Heart right ventricle (tissue), 16 donors: ENCODE measurements at regions not wholly inside any gene's neighbourhood (a gene's known extent, or its start where the extent isn't known, plus 50 kb on each side); places are given as distances from the start of the nearest gene placed in this dataset.

Experiments
- ATAC-seq, 8 donors: fragments of 200-7000 bp; cut with Tn5 transposase; one replicate each; pipeline ENCODE4 v1.9.1; 2020; ENCODE audit warnings: mild to moderate bottlenecking in 8 of 8, moderate library complexity in 8 of 8, moderate number of reproducible peaks in 1 of 8
- DNase-seq, 2 donors: peaks; one replicate each; pipeline ENCODE4 v3.0.0-alpha.2; 2020
- H3K27ac ChIP-seq, 10 donors: fragments of 200-600 bp; sonication (generic) in 2 of 10; one replicate each; pipeline versions ENCODE4 v1.5.0 to v1.8.0; 2020 to 2022; ENCODE audit warnings: mild to moderate bottlenecking in 3 of 10
- H3K27me3 ChIP-seq, 7 donors: fragments of 200-600 bp; one replicate each; pipeline ENCODE4 v1.8.0; 2021 to 2022; ENCODE audit warnings: mild to moderate bottlenecking in 2 of 7
- H3K36me3 ChIP-seq, 9 donors: fragments of 200-600 bp; sonication (generic) in 1 of 9; one replicate each; pipeline versions ENCODE4 v1.5.0 to v1.8.0; 2020 to 2022; ENCODE audit warnings: mild to moderate bottlenecking in 2 of 9
- H3K4me1 ChIP-seq, 9 donors: fragments of 200-600 bp; sonication (generic) in 1 of 9; one replicate each; pipeline versions ENCODE4 v1.5.0 to v1.8.0; 2020 to 2022; ENCODE audit warnings: mild to moderate bottlenecking in 4 of 9
- H3K4me3 ChIP-seq, 10 donors: fragments of 200-600 bp; sonication (generic) in 2 of 10; one replicate each; pipeline versions ENCODE4 v1.5.0 to v1.8.0; 2020 to 2022; ENCODE audit warnings: mild to moderate bottlenecking in 7 of 10, moderate library complexity in 2 of 10
- H3K9me3 ChIP-seq, 11 donors: fragments of 200-600 bp in 10 of 11; sonication (generic) in 2 of 11; one replicate each; pipeline versions ENCODE4 v1.5.0 to v1.8.0; 2013 to 2022; ENCODE audit warnings: mild to moderate bottlenecking in 2 of 11, control low read depth in 1 of 11, moderate library complexity in 1 of 11
- CTCF ChIP-seq, 9 donors: fragments of 200-600 bp; sonication (generic) in 2 of 9; IDR thresholded peaks; one replicate each; pipeline versions ENCODE4 v1.5.0 to v1.8.0; 2021 to 2022; ENCODE audit warnings: antibody characterized with exemption in 9 of 9, mild to moderate bottlenecking in 5 of 9, moderate library complexity in 1 of 9
- WGBS, 2 donors: extraction: QIAGEN DNeasy Blood & Tissue Kit; methylation state at CpG; one replicate each; pipeline ENCODE4 v1.1.7; 2013; ENCODE audit warnings: inconsistent platforms in 1 of 2; 5-methylcytosine and 5-hydroxymethylcytosine counted together
- intact Hi-C, 10 donors: fragments of 100-400 bp; cut with DNase I; formaldehyde crosslinking; loops; one replicate each; pipeline versions ENCODE4 v1.11.1 to v1.14.2; 2022
- donor health status: Arrhythmogenic right ventricular cardiomyopathy.
- donor health status: ischemic (EF 13 %, LVEDD 7.1; RV severe dilation, severe dysfunction).
- donor health status: healthy with polysubstance abuse.
- donor health status: DM: no; HTN: yes; CAD: no.
- donor health status: DM: no; HTN: no; CAD: no.
- donor health status: ischemic (EF 25% LVEDD 6.9; RV normal size, moderate dysfunction).
- donor health status: ischemic (EF 25% LVEDD 5.7; RV mildly dilated, moderate dysfunction).
- donor health status: healthy.
- donor health status: DM: yes; HTN: yes; CAD: no.
- donor health status: Ischemic cardiomyopathy.
- donor health status: ischemic (EF 35%, LVEDD 5.7; RV mildly dilated, moderate dysfunction).
- donor health status: nonischemic (EF 11% LVEDD 7.7; RV severe dilation, severe dysfunction).
- donor health status: DM: yes; HTN: yes; CAD: no.
- donor health status: PGD.
- donor health status: ischemic (EF 29% LVEDD 5.4; RV normal size, mild dysfunction).
- donor health status: nonischemic (EF 23%, LVEDD 6.1; RV moderate dilation, normal function).

DNA sequence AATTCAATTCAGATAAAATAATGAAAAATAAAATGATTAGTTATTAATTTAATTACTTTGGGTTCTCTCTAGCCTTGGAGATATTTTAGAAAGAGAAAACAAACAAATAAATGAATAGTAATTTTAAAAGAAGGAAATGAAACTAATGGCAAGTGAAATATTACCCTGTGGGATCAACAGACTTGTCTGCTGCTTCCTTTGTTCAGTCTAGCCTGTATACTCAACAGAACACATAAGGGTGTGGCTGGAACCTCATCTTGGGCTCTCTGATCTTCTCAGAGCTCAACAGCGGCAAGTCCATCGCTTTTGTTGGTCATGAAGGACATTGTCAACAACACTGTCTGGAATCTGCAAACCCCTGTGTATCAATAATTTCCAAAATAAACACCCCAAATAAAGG lies 904.9 kb downstream of the IPMK start:
- H3K9me3 ChIP-seq, result no peaks in the 10 kb centered on the region
- DNase-seq (no peak), ATAC-seq (no peak)
- intact Hi-C loops, result no loop called here
- no peak overlapping the region for H3K4me3 ChIP-seq
- H3K4me1 ChIP-seq, result no peaks in the 10 kb centered on the region
- WGBS, 2 donors, result 84 to 85% methylated on average over 2 of the region's 2 CpGs
- H3K27ac ChIP-seq, result no peak overlapping the region
- H3K36me3 ChIP-seq, result no peaks in the 10 kb centered on the region
- H3K27me3 ChIP-seq, result no peaks in the 10 kb centered on the region
- TF ChIP-seq CTCF (IDR thresholded peaks at IDR 0.05), result no peak

DNA sequence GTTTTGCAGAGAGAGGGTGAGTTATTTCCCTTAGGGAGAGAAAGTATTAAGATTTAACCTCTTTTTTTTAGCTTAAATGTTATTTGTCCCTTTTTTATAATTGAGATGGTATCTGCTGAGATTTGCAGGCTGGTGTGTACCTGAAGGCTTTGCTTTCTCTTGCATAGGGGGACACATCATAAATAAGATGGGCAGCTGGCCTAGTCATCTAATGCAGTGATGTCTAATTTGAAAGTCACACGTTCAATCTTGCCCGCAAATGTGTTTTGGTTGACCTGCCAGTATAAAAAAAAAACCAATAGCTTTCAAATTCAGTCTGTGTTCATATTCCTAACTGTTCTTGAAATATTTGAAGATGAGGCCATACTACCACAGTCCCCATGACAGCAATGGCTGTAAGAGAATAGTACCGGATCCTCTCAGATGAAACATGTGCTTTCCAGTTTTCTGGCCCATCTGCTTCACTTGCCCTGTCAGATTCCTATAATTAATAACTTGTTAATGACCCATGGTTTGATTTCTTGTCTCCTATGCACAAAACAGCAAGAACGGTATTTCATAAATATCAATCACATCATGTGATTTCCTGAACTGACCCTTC lies 914.2 kb downstream of the IPMK start:
- Histone ChIP-seq H3K36me3 (no peaks in the 10 kb centered on the region), H3K27me3 (no peaks in the 10 kb centered on the region), H3K4me3 (no peak overlapping the region), H3K9me3 (peaks cover 0 to 6% (median 0%) of the 10 kb centered on the region in 11 donors), H3K4me1 (no peaks in the 10 kb centered on the region), H3K27ac (no peak overlapping the region)
- no peak for TF ChIP-seq CTCF (IDR thresholded peaks at IDR 0.05)
- intact Hi-C loops, result no loop called here
- WGBS, 2 donors, result 78 to 91% methylated on average over 4 of the region's 4 CpGs
- ATAC-seq (no peak), DNase-seq (no peak)

GRCh38 chr10:57351076-57351475 lies 916.6 kb downstream of the IPMK start:
- no peaks in the 10 kb centered on the region for H3K36me3 ChIP-seq
- 81 to 91% methylated on average over 2 of the region's 2 CpGs for WGBS, 2 donors
- H3K9me3 ChIP-seq, result peaks cover 0 to 6% (median 0%) of the 10 kb centered on the region in 11 donors
- H3K27ac ChIP-seq, result no peak overlapping the region
- H3K4me3 ChIP-seq, result no peak overlapping the region
- ATAC-seq, result peak in 1 of 8 donors; percentile 26
- TF ChIP-seq CTCF (IDR thresholded peaks at IDR 0.05), result no peak
- DNase-seq, result no peak
- no peaks in the 10 kb centered on the region for H3K27me3 ChIP-seq
- H3K4me1 ChIP-seq, result no peaks in the 10 kb centered on the region
- intact Hi-C loops, result no loop called here

GRCh38 chr10:57341294-57341693 lies 926.4 kb downstream of the IPMK start:
- intact Hi-C loops, result loop anchor here in 5 of 10 donors (5.0 to 10.0 kb wide), 3 partner anchors 721 to 814 kb away; no protein-coding TSS in a partner anchor
- ATAC-seq, result no peak
- 83 to 84% methylated on average over 7 of the region's 7 CpGs for WGBS, 2 donors
- Histone ChIP-seq H3K4me3 (no peak overlapping the region), H3K4me1 (no peaks in the 10 kb centered on the region), H3K27ac (no peak overlapping the region), H3K27me3 (no peaks in the 10 kb centered on the region), H3K36me3 (no peaks in the 10 kb centered on the region), H3K9me3 (peaks cover 0 to 38% (median 12%) of the 10 kb centered on the region in 11 donors)
- no peak for DNase-seq
- TF ChIP-seq CTCF (IDR thresholded peaks at IDR 0.05), result no peak
